CD1c-positive myeloid dendritic cell (primary cell): ENCODE measurements at regions not wholly inside any gene's neighbourhood (a gene's known extent, or its start where the extent isn't known, plus 50 kb on each side); places are given as distances from the start of the nearest gene placed in this dataset.
"Not testable (repeated sequence)": the region's sequence is repeated elsewhere in the genome, so short reads cannot be mapped to it uniquely, and the experiment has no call there.

ENCODE experiments used
- DNase-seq: peaks from one replicate; pipeline ENCODE4 v3.0.0-alpha.2; 2016; ENCODE audit errors: extremely low spot score

- no peak for DNase-seq
These were observed 225.7 kb downstream of the PHLDA1 start for GRCh38 chr12:75805905-75806304.

GRCh38 chr12:75805320-75805719, 226.3 kb downstream of the PHLDA1 start:
- DNase-seq: no peak

GRCh38 chr12:75798136-75798926, 233.2 kb downstream of the PHLDA1 start:
- DNase-seq: no peak

- no peak for DNase-seq
These were observed 236.5 kb downstream of the PHLDA1 start for GRCh38 chr12:75795125-75795524.

- DNase-seq: no peak
These were observed 238.9 kb downstream of the PHLDA1 start for GRCh38 chr12:75792687-75793086.

GRCh38 chr12:75790219-75790618, 241.4 kb downstream of the PHLDA1 start:
- DNase-seq: peak; percentile 10

GRCh38 chr12:75787146-75787545, 244.4 kb downstream of the PHLDA1 start:
- DNase-seq: not testable (repeated sequence)

- DNase-seq: no peak
These were observed 245.5 kb downstream of the PHLDA1 start for GRCh38 chr12:75786070-75786469.

GRCh38 chr12:75784591-75784990, 247.0 kb downstream of the PHLDA1 start:
- DNase-seq: no peak

- DNase-seq: no peak
These were observed 248.3 kb downstream of the PHLDA1 start for GRCh38 chr12:75783093-75783877.

- no peak for DNase-seq
These were observed 249.5 kb downstream of the PHLDA1 start for GRCh38 chr12:75782069-75782581.

GRCh38 chr12:75781532-75782046, 250.0 kb downstream of the PHLDA1 start:
- no peak for DNase-seq

- DNase-seq: no peak
These were observed 251.6 kb downstream of the PHLDA1 start for GRCh38 chr12:75779891-75780496.

- DNase-seq: no peak
These were observed 257.1 kb downstream of the PHLDA1 start for GRCh38 chr12:75774261-75775052.

- DNase-seq: no peak
These were observed 258.2 kb downstream of the PHLDA1 start for GRCh38 chr12:75773377-75773776.

GRCh38 chr12:75771023-75771422, 259.6 kb upstream of the KRR1 start:
- DNase-seq: no peak

- DNase-seq: no peak
These were observed 256.5 kb upstream of the KRR1 start for GRCh38 chr12:75767957-75768356.

GRCh38 chr12:75766263-75767160, 255.1 kb upstream of the KRR1 start:
- DNase-seq: no peak

- DNase-seq: no peak
These were observed 254.0 kb upstream of the KRR1 start for GRCh38 chr12:75765170-75766059.
